H54 (cell line): ENCODE measurements at regions not wholly inside any gene's neighbourhood (a gene's known extent, or its start where the extent isn't known, plus 50 kb on each side); places are given as distances from the start of the nearest gene placed in this dataset.
"Not testable (repeated sequence)": the region's sequence is repeated elsewhere in the genome, so short reads cannot be mapped to it uniquely, and the experiment has no call there.

Source experiments
- DNase-seq: peaks from one replicate; pipeline ENCODE4 v3.0.0; 2011; ENCODE audit warnings: low spot score, mixed read lengths; ENCODE audit not compliant: insufficient read length
- FAIRE-seq: peaks from 3 replicates; lab custom pipeline; 2011; peaks lifted over from hg19 to GRCh38; lab: Jason Lieb, UNC
- POLR2A ChIP-seq: IDR thresholded peaks from 2 replicates; pipeline ENCODE4 v1.6.1; 2011; ENCODE audit warnings: low read depth, mild to moderate bottlenecking, low read length

GRCh38 chr6:4725136-4725760 lies 51.0 kb upstream of the CDYL start:
- not testable (repeated sequence) for DNase-seq, FAIRE-seq

GRCh38 chr6:4724727-4725126 lies 51.5 kb upstream of the CDYL start:
- FAIRE-seq, DNase-seq: not testable (repeated sequence)

GRCh38 chr6:4723383-4723782 lies 52.8 kb upstream of the CDYL start:
- DNase-seq: no peak
- TF ChIP-seq POLR2A: no peak
- no peak for FAIRE-seq

GRCh38 chr6:4721368-4721767 lies 54.8 kb upstream of the CDYL start:
- not testable (repeated sequence) for DNase-seq, FAIRE-seq

GRCh38 chr6:4719491-4719890 lies 56.7 kb upstream of the CDYL start:
- no peak for TF ChIP-seq POLR2A
- no peak for FAIRE-seq
- no peak for DNase-seq

GRCh38 chr6:4717856-4718255 lies 58.3 kb upstream of the CDYL start:
- no peak for TF ChIP-seq POLR2A
- no peak for FAIRE-seq
- no peak for DNase-seq

- FAIRE-seq (no peak), DNase-seq (no peak)
- TF ChIP-seq POLR2A: no peak
Observed at GRCh38 chr6:4717124-4717523, 59.1 kb upstream of the CDYL start.

- FAIRE-seq (no peak), DNase-seq (no peak)
- TF ChIP-seq POLR2A: no peak
Observed at GRCh38 chr6:4714961-4715501, 61.2 kb upstream of the CDYL start.

- FAIRE-seq: no peak
- no peak for DNase-seq
- TF ChIP-seq POLR2A: no peak
Observed at GRCh38 chr6:4712291-4712690, 63.9 kb upstream of the CDYL start.

- no peak for FAIRE-seq
- TF ChIP-seq POLR2A: no peak
- DNase-seq: no peak
Observed at GRCh38 chr6:4707011-4707410, 69.2 kb upstream of the CDYL start.

- DNase-seq: no peak
- no peak for FAIRE-seq
- TF ChIP-seq POLR2A: no peak
Observed at GRCh38 chr6:4705809-4706208, 70.4 kb upstream of the CDYL start.

GRCh38 chr6:4703382-4703781 lies 72.8 kb upstream of the CDYL start:
- FAIRE-seq (no peak), DNase-seq (no peak)
- TF ChIP-seq POLR2A: no peak

GRCh38 chr6:4698901-4699659 lies 77.1 kb upstream of the CDYL start:
- FAIRE-seq (no peak), DNase-seq (no peak)
- no peak for TF ChIP-seq POLR2A

GRCh38 chr6:4693173-4693970 lies 82.8 kb upstream of the CDYL start:
- TF ChIP-seq POLR2A: no peak
- DNase-seq: no peak
- no peak for FAIRE-seq
